ENCODE measurements at regions not wholly inside any gene's neighbourhood (a gene's known extent, or its start where the extent isn't known, plus 50 kb on each side); places are given as distances from the start of the nearest gene placed in this dataset.

GRCh38 chr11:109789901-109790300 lies 303.3 kb upstream of the ZC3H12C start:
- TF ChIP-seq CTCF (conservative IDR thresholded peaks at IDR 0.05; ENCODE audit: low read depth in 2 of 2) = no peak
- TF ChIP-seq EZH2 (IDR thresholded peaks at IDR 0.05; ENCODE audit: low read depth, unreplicated experiment) = no peak
- no peak for TF ChIP-seq REST (IDR thresholded peaks at IDR 0.05; ENCODE audit: unreplicated experiment)
- no peak for TF ChIP-seq POLR2AphosphoS5 (IDR thresholded peaks at IDR 0.05; ENCODE audit: low read depth)
- no peak for TF ChIP-seq EZH2phosphoT487 (IDR thresholded peaks at IDR 0.05; ENCODE audit: unreplicated experiment)
- no peak for TF ChIP-seq ETS1 (IDR thresholded peaks at IDR 0.05)
- no peak for TF ChIP-seq ZNF462 (CRISPR knock-in tag; IDR thresholded peaks at IDR 0.05)
- no peak for TF ChIP-seq ZNF114 (CRISPR knock-in tag; IDR thresholded peaks at IDR 0.05)
- no peak for TF ChIP-seq CREB1 (CRISPR knock-in tag; IDR thresholded peaks at IDR 0.05; ENCODE audit: low read depth)
- TF ChIP-seq JUNB (IDR thresholded peaks at IDR 0.05; ENCODE audit: unreplicated experiment) = no peak
- TF ChIP-seq ZNF331 (CRISPR knock-in tag; IDR thresholded peaks at IDR 0.05; ENCODE audit: low read depth) = no peak
- no peak for TF ChIP-seq STAT1 (IDR thresholded peaks at IDR 0.05; ENCODE audit: unreplicated experiment)
- no peak for TF ChIP-seq NANOG (IDR thresholded peaks at IDR 0.05; ENCODE audit: borderline replicate concordance)
